ENCODE measurements at regions not wholly inside any gene's neighbourhood (a gene's known extent, or its start where the extent isn't known, plus 50 kb on each side); places are given as distances from the start of the nearest gene placed in this dataset.

GRCh38 chr16:72243621-72244020 lies 71.7 kb upstream of the PMFBP1 start:
- Mint-ChIP-seq H3K4me1 (ENCODE audit: unreplicated experiment) (peaks cover 8% of the 10 kb centered on the region), H3K9me3 (no peaks in the 10 kb centered on the region), H3K27me3 (no peaks in the 10 kb centered on the region), H3K36me3 (no peaks in the 10 kb centered on the region), H3K27ac (no peak overlapping the region), H3K4me3 (no peak overlapping the region)
- no peak for DNase-seq (ENCODE audit: extremely low spot score, unreplicated experiment)
- TF ChIP-seq CTCF (conservative IDR thresholded peaks at IDR 0.05) = no peak

- Mint-ChIP-seq H3K36me3 (no peaks in the 10 kb centered on the region), H3K4me1 (ENCODE audit: unreplicated experiment) (no peaks in the 10 kb centered on the region), H3K9me3 (no peaks in the 10 kb centered on the region), H3K27me3 (no peaks in the 10 kb centered on the region), H3K4me3 (no peak overlapping the region), H3K27ac (no peak overlapping the region)
- no peak for TF ChIP-seq CTCF (conservative IDR thresholded peaks at IDR 0.05)
- no peak for DNase-seq (ENCODE audit: extremely low spot score, unreplicated experiment)
These were observed 70.8 kb upstream of the PMFBP1 start for GRCh38 chr16:72242757-72243156.

GRCh38 chr16:72241930-72242329 lies 70.0 kb upstream of the PMFBP1 start:
- Mint-ChIP-seq H3K27ac (no peak overlapping the region), H3K4me1 (ENCODE audit: unreplicated experiment) (no peaks in the 10 kb centered on the region), H3K4me3 (no peak overlapping the region), H3K27me3 (no peaks in the 10 kb centered on the region), H3K9me3 (no peaks in the 10 kb centered on the region), H3K36me3 (no peaks in the 10 kb centered on the region)
- no peak for DNase-seq (ENCODE audit: extremely low spot score, unreplicated experiment)
- peak; percentile 83 for TF ChIP-seq CTCF (conservative IDR thresholded peaks at IDR 0.05)

- Mint-ChIP-seq H3K27ac (no peak overlapping the region), H3K4me1 (ENCODE audit: unreplicated experiment) (no peaks in the 10 kb centered on the region), H3K27me3 (no peaks in the 10 kb centered on the region), H3K36me3 (no peaks in the 10 kb centered on the region), H3K4me3 (no peak overlapping the region), H3K9me3 (no peaks in the 10 kb centered on the region)
- TF ChIP-seq CTCF (conservative IDR thresholded peaks at IDR 0.05) = no peak
- no peak for DNase-seq (ENCODE audit: extremely low spot score, unreplicated experiment)
These were observed 69.1 kb upstream of the PMFBP1 start for GRCh38 chr16:72241008-72241407.

GRCh38 chr16:72240466-72240865 lies 68.5 kb upstream of the PMFBP1 start:
- no peak for TF ChIP-seq CTCF (conservative IDR thresholded peaks at IDR 0.05)
- Mint-ChIP-seq H3K4me3 (no peak overlapping the region), H3K27ac (no peak overlapping the region)

GRCh38 chr16:72236866-72237265 lies 64.9 kb upstream of the PMFBP1 start:
- Mint-ChIP-seq H3K4me3 (no peak overlapping the region), H3K9me3 (no peaks in the 10 kb centered on the region), H3K27ac (no peak overlapping the region), H3K36me3 (no peaks in the 10 kb centered on the region), H3K4me1 (ENCODE audit: unreplicated experiment) (no peaks in the 10 kb centered on the region), H3K27me3 (no peaks in the 10 kb centered on the region)
- no peak for TF ChIP-seq CTCF (conservative IDR thresholded peaks at IDR 0.05)
- no peak for DNase-seq (ENCODE audit: extremely low spot score, unreplicated experiment)

More at GRCh38 chr16:72240466-72240865, 68.5 kb upstream of the PMFBP1 start:
- H3K36me3 Mint-ChIP-seq = no peaks in the 10 kb centered on the region
- H3K9me3 Mint-ChIP-seq = no peaks in the 10 kb centered on the region
- no peaks in the 10 kb centered on the region for H3K4me1 Mint-ChIP-seq (ENCODE audit: unreplicated experiment)
- DNase-seq (ENCODE audit: extremely low spot score, unreplicated experiment) = no peak
- H3K27me3 Mint-ChIP-seq = no peaks in the 10 kb centered on the region

Measured in type B pancreatic cell (in vitro differentiated cells).